ENCODE measurements at regions not wholly inside any gene's neighbourhood (a gene's known extent, or its start where the extent isn't known, plus 50 kb on each side); places are given as distances from the start of the nearest gene placed in this dataset.

DNA sequence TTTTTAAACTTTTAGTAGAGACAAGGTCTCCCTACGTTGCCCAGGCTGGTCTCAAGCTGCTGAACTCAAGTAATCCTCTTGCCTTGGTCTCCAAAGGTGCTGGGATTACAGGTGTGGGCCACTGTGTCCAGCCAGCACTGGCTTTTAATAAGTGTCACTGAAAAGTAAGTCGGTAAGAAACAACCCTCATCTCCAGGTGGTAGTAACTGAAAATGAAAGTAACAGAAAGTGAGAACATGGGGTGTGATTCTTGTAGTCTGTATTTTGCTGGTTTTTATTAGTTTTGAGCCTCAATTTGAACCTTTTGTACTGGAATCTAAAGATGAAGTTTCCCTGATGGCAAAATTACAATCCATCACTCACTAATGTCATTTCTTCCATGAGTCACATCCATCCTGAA lies 238.1 kb upstream of the AGA start:
- no peak overlapping the region for H3K4me3 ChIP-seq
- DNase-seq (ENCODE audit: low read depth, low spot score) (no peak), FAIRE-seq (no peak), ATAC-seq (peak; percentile 79)
- in situ Hi-C loops (cut with MboI) = no loop called here
- no peak overlapping the region for H2AFZ ChIP-seq (ENCODE audit: control insufficient read depth, low read depth, low read length)
- no peaks in the 10 kb centered on the region for H4K20me1 ChIP-seq (ENCODE audit: control insufficient read depth, insufficient read depth)
- intact Hi-C loops (cut with micrococcal nuclease; ENCODE audit: unreplicated experiment) = no loop called here
- H3K4me2 ChIP-seq (ENCODE audit: control insufficient read depth, insufficient read depth) = no peak overlapping the region
- ChIA-PET RAD21 (ENCODE audit: unreplicated experiment) (no interaction called here), POLR2A (no interaction called here), CTCF (no interaction called here), SMC1A (ENCODE audit: uncharacterized antibody, unreplicated experiment) (no interaction called here)
- WGBS (ENCODE audit: insufficient coverage, insufficient replicate concordance, low lambda C conversion rate, missing lambda C conversion rate) = 0% methylated on average over 2 of the region's 2 CpGs
- no peaks in the 10 kb centered on the region for H3K79me2 ChIP-seq (ENCODE audit: control insufficient read depth, insufficient read depth, low read length)
- H3K27ac ChIP-seq (ENCODE audit: control insufficient read depth, insufficient read depth) = no peak overlapping the region
- H3K9ac ChIP-seq (ENCODE audit: control insufficient read depth, insufficient read depth, low read length) = no peak overlapping the region
- no peaks in the 10 kb centered on the region for H3K27me3 ChIP-seq (replicated peaks in 1 of 2; ENCODE audit: control insufficient read depth in 2 of 2, insufficient read depth in 2 of 2, low read length in 1 of 2)
- TF ChIP-seq HDAC2 (IDR thresholded peaks at IDR 0.05) = no peak
- no peak for TF ChIP-seq FOXM1 (IDR thresholded peaks at IDR 0.05; ENCODE audit: low read depth, low read length)
- TF ChIP-seq RB1 (IDR thresholded peaks at IDR 0.05; ENCODE audit: borderline replicate concordance) = no peak
- no peak for TF ChIP-seq NFXL1 (IDR thresholded peaks at IDR 0.05; ENCODE audit: borderline replicate concordance)
- TF ChIP-seq SUPT20H (IDR thresholded peaks at IDR 0.05; ENCODE audit: borderline replicate concordance, control insufficient read depth, low read depth, low read length) = no peak
- no peak for TF ChIP-seq RUNX3 (IDR thresholded peaks at IDR 0.05; ENCODE audit: low read length)
- no peak for TF ChIP-seq SMAD5 (IDR thresholded peaks at IDR 0.05; ENCODE audit: low read depth)
- TF ChIP-seq, protein P1, sequence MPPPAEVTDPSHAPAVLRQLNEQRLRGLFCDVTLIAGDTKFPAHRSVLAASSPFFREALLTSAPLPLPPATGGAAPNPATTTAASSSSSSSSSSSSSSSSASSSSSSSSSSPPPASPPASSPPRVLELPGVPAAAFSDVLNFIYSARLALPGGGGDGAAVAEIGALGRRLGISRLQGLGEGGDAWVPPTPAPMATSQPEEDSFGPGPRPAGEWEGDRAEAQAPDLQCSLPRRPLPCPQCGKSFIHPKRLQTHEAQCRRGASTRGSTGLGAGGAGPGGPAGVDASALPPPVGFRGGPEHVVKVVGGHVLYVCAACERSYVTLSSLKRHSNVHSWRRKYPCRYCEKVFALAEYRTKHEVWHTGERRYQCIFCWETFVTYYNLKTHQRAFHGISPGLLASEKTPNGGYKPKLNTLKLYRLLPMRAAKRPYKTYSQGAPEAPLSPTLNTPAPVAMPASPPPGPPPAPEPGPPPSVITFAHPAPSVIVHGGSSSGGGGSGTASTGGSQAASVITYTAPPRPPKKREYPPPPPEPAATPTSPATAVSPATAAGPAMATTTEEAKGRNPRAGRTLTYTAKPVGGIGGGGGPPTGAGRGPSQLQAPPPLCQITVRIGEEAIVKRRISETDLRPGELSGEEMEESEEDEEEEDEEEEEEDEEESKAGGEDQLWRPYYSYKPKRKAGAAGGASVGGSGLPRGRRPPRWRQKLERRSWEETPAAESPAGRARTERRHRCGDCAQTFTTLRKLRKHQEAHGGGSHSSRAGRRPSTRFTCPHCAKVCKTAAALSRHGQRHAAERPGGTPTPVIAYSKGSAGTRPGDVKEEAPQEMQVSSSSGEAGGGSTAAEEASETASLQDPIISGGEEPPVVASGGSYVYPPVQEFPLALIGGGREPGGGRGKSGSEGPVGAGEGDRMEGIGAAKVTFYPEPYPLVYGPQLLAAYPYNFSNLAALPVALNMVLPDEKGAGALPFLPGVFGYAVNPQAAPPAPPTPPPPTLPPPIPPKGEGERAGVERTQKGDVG (CRISPR knock-in tag; IDR thresholded peaks at IDR 0.05) = no peak
- no peak for TF ChIP-seq TBL1XR1 (IDR thresholded peaks at IDR 0.05; ENCODE audit: low read depth, low read length)
- TF ChIP-seq, protein P2, sequence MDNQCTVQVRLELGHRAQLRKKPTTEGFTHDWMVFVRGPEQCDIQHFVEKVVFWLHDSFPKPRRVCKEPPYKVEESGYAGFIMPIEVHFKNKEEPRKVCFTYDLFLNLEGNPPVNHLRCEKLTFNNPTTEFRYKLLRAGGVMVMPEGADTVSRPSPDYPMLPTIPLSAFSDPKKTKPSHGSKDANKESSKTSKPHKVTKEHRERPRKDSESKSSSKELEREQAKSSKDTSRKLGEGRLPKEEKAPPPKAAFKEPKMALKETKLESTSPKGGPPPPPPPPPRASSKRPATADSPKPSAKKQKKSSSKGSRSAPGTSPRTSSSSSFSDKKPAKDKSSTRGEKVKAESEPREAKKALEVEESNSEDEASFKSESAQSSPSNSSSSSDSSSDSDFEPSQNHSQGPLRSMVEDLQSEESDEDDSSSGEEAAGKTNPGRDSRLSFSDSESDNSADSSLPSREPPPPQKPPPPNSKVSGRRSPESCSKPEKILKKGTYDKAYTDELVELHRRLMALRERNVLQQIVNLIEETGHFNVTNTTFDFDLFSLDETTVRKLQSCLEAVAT (IDR thresholded peaks at IDR 0.05) = no peak
- TF ChIP-seq EGR1 (IDR thresholded peaks at IDR 0.05; ENCODE audit: borderline replicate concordance in 1 of 2, low read depth in 2 of 2, low read length in 2 of 2) = no peak
- TF ChIP-seq POLR2A (IDR thresholded peaks at IDR 0.05; ENCODE audit: low read depth, low read length) = no peak
- no peak for TF ChIP-seq RELA (IDR thresholded peaks at IDR 0.05; ENCODE audit: borderline replicate concordance, partially characterized antibody)
- no peak for TF ChIP-seq KAT2A (conservative IDR thresholded peaks at IDR 0.05; ENCODE audit: control insufficient read depth, low read depth, low read length)
- no TSS peak for BruUV-seq (replicated peaks)
- no peaks in the 10 kb centered on the region for H3K36me3 ChIP-seq (ENCODE audit: control insufficient read depth in 2 of 2, insufficient read depth in 2 of 2, low read length in 1 of 2)
- H3K4me1 ChIP-seq (ENCODE audit: control insufficient read depth, insufficient read depth, low read length) = no peaks in the 10 kb centered on the region
- no peaks in the 10 kb centered on the region for H3K9me3 ChIP-seq (replicated peaks; ENCODE audit: control insufficient read depth, insufficient read depth, low read length)

All from GM12878 (cell line).